RWPE2 (cell line): ENCODE measurements at regions not wholly inside any gene's neighbourhood (a gene's known extent, or its start where the extent isn't known, plus 50 kb on each side); places are given as distances from the start of the nearest gene placed in this dataset.
"Not testable (repeated sequence)": the region's sequence is repeated elsewhere in the genome, so short reads cannot be mapped to it uniquely, and the experiment has no call there.

Source experiments
- ATAC-seq: fragments of 200-7000 bp; cut with Tn5 transposase; 3 replicates; pipeline ENCODE4 v1.9.1; 2021; ENCODE audit warnings: low read depth
- DNase-seq: peaks from one replicate; pipeline ENCODE4 v3.0.0-alpha.2; 2020; ENCODE audit warnings: low spot score
- H3K27ac ChIP-seq: fragments of 450-650 bp; 2 replicates; pipeline ENCODE4 v1.5.1; 2017; ENCODE audit warnings: mild to moderate bottlenecking; ENCODE audit not compliant: poor library complexity, severe bottlenecking
- H3K27me3 ChIP-seq: fragments of 250-450 bp; sonication (Bioruptor Pico); 2 replicates; pipeline ENCODE4 v1.5.1; 2021; ENCODE audit warnings: mild to moderate bottlenecking, moderate library complexity; ENCODE audit not compliant: insufficient read depth, poor library complexity, severe bottlenecking
- H3K36me3 ChIP-seq: fragments of 250-450 bp; sonication (Bioruptor Pico); 2 replicates; pipeline ENCODE4 v1.5.1; 2020; ENCODE audit warnings: low read depth, mild to moderate bottlenecking, moderate library complexity
- H3K4me1 ChIP-seq: fragments of 250-450 bp; sonication (Bioruptor Pico); 2 replicates; pipeline ENCODE4 v1.5.1; 2021; ENCODE audit warnings: mild to moderate bottlenecking, moderate library complexity; ENCODE audit not compliant: insufficient read depth, poor library complexity, severe bottlenecking
- H3K4me3 ChIP-seq: fragments of 250-450 bp; sonication (Bioruptor Pico); 2 replicates; pipeline ENCODE4 v1.5.1; 2021; ENCODE audit warnings: mild to moderate bottlenecking, moderate library complexity; ENCODE audit not compliant: severe bottlenecking
- H3K9me3 ChIP-seq: fragments of 250-450 bp; sonication (Bioruptor Pico); 2 replicates; pipeline ENCODE4 v1.5.1; 2021; ENCODE audit warnings: mild to moderate bottlenecking, moderate library complexity; ENCODE audit not compliant: severe bottlenecking
- CTCF ChIP-seq: fragments of 450-650 bp; IDR thresholded peaks from one replicate; pipeline ENCODE4 v1.5.1; 2017; ENCODE audit warnings: mild to moderate bottlenecking, moderate library complexity; ENCODE audit not compliant: poor library complexity, severe bottlenecking

GRCh38 chr6:53426117-53426516, 77.4 kb upstream of the ELOVL5 start:
- H3K9me3 ChIP-seq: no peaks in the 10 kb centered on the region
- TF ChIP-seq CTCF: no peak
- no peak overlapping the region for H3K4me3 ChIP-seq
- no peaks in the 10 kb centered on the region for H3K27me3 ChIP-seq
- H3K4me1 ChIP-seq: no peaks in the 10 kb centered on the region
- ATAC-seq (no peak), DNase-seq (no peak)
- H3K36me3 ChIP-seq: no peaks in the 10 kb centered on the region
- no peak overlapping the region for H3K27ac ChIP-seq

DNA sequence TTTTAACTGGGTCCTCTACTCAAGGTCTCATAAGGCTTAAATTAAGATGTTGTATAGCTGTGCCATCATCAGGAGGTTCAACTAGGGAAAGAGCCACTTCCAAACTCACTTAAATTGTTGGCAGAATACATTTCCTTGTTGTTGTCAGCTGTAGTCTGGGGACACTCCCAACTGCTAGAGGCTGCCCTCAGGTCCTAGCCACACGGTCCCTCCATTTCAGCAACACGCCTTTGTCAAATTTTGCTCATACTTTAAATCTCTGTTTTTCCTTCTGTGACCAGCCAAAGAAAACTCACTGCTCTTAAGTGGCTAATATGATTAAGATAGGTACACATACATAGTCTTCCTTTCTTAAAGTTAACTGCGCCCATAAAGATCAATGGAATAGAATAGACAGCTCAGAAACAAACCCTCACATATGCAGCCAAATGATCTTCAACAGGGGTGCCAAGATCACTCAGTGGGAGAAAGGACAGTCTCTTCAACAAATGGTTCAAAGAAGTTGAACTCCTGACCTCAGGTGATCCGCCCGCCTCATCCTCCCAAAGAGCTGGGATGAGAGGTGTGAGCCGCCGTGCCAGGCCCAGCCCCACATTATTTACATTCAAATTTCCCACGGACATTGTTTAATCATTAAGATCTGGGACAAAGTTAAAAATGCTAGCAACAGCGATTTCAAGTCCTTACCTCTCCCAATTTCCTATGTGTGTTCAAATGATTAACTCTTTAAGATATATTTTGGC, 76.4 kb upstream of the ELOVL5 start:
- DNase-seq (no peak), ATAC-seq (no peak)
- no peaks in the 10 kb centered on the region for H3K9me3 ChIP-seq
- no peak for TF ChIP-seq CTCF
- H3K4me3 ChIP-seq: no peak overlapping the region
- no peaks in the 10 kb centered on the region for H3K36me3 ChIP-seq
- H3K27me3 ChIP-seq: no peaks in the 10 kb centered on the region
- H3K4me1 ChIP-seq: no peaks in the 10 kb centered on the region
- no peak overlapping the region for H3K27ac ChIP-seq

- no peaks in the 10 kb centered on the region for H3K9me3 ChIP-seq
- ATAC-seq (no peak), DNase-seq (no peak)
- H3K36me3 ChIP-seq: no peaks in the 10 kb centered on the region
- H3K27ac ChIP-seq: no peak overlapping the region
- TF ChIP-seq CTCF: no peak
- H3K27me3 ChIP-seq: no peaks in the 10 kb centered on the region
- H3K4me1 ChIP-seq: no peaks in the 10 kb centered on the region
- no peak overlapping the region for H3K4me3 ChIP-seq
Observed at GRCh38 chr6:53424300-53424699, 75.5 kb upstream of the ELOVL5 start.

- not testable (repeated sequence) for H3K27ac ChIP-seq, H3K4me3 ChIP-seq, H3K36me3 ChIP-seq, H3K27me3 ChIP-seq, H3K9me3 ChIP-seq, H3K4me1 ChIP-seq, DNase-seq, ATAC-seq
Observed at GRCh38 chr6:53423560-53423959, 74.8 kb upstream of the ELOVL5 start.

GRCh38 chr6:53419026-53419425, 70.3 kb upstream of the ELOVL5 start:
- no peak overlapping the region for H3K4me3 ChIP-seq
- no peaks in the 10 kb centered on the region for H3K36me3 ChIP-seq
- no peaks in the 10 kb centered on the region for H3K9me3 ChIP-seq
- ATAC-seq: no peak
- no peak for TF ChIP-seq CTCF
- no peak for DNase-seq
- no peak overlapping the region for H3K27ac ChIP-seq
- no peaks in the 10 kb centered on the region for H3K27me3 ChIP-seq
- no peaks in the 10 kb centered on the region for H3K4me1 ChIP-seq
